AG09309 (cell line): ENCODE measurements at regions not wholly inside any gene's neighbourhood (a gene's known extent, or its start where the extent isn't known, plus 50 kb on each side); places are given as distances from the start of the nearest gene placed in this dataset.

Experiments
- DNase-seq: peaks from one replicate; pipeline ENCODE4 v3.0.0-alpha.2; 2010; ENCODE audit warnings: low read depth
- H3K4me3 ChIP-seq: 2 replicates; pipeline ENCODE4 v1.5.1; 2011; ENCODE audit warnings: mild to moderate bottlenecking, low read depth, low read length, moderate library complexity; ENCODE audit not compliant: control insufficient read depth
- TF ChIP-seq, protein P1 (sequence below): IDR thresholded peaks from 2 replicates; pipeline ENCODE4 v1.5.1; 2011; ENCODE audit warnings: mild to moderate bottlenecking, low read depth, low read length, inconsistent platforms; ENCODE audit not compliant: insufficient read depth, control insufficient read depth; ENCODE audit errors: missing control alignments

GRCh38 chr1:58157256-58157655, 389.3 kb downstream of the OMA1 start:
- TF ChIP-seq, protein P1, sequence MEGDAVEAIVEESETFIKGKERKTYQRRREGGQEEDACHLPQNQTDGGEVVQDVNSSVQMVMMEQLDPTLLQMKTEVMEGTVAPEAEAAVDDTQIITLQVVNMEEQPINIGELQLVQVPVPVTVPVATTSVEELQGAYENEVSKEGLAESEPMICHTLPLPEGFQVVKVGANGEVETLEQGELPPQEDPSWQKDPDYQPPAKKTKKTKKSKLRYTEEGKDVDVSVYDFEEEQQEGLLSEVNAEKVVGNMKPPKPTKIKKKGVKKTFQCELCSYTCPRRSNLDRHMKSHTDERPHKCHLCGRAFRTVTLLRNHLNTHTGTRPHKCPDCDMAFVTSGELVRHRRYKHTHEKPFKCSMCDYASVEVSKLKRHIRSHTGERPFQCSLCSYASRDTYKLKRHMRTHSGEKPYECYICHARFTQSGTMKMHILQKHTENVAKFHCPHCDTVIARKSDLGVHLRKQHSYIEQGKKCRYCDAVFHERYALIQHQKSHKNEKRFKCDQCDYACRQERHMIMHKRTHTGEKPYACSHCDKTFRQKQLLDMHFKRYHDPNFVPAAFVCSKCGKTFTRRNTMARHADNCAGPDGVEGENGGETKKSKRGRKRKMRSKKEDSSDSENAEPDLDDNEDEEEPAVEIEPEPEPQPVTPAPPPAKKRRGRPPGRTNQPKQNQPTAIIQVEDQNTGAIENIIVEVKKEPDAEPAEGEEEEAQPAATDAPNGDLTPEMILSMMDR, result no peak
- no peak for DNase-seq
- no peak overlapping the region for H3K4me3 ChIP-seq

DNA sequence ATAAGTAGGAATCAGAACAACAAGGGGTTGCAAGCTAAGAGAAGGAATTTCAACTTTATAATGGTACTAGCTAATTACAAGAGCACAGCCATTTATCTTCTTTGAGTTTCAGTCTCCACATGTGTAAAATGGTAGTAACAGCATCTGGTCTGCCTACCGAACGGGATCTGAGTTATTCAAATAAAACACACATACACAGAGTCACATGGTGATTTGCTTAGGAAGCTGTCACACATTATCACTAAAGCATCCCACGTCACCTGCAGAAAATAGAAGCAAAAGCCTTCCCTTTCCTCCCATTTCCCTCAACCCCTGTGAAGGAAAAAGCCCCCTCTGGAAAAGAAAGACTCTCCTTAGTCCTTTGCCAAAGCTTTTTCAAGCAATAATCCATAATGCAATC, 389.7 kb downstream of the OMA1 start:
- H3K4me3 ChIP-seq, result no peak overlapping the region
- no peak for DNase-seq
- TF ChIP-seq, protein P1, result no peak

DNA sequence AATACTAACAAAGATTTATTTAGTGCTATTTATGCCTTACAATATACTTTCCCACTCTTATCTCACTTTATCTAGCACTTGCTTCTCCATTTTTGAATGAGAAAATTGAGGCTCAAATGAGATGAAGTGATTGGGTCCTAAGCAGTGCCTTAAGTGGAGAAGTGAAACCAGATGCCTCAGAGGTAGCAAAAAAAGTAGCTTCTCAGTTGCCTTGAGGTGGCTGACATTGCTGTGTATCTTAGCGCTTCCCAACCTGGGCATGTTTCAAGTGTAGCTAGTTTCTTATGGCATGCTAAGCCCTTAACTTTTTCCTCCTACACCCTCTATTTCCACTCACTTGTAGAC, 390.4 kb downstream of the OMA1 start:
- no peak overlapping the region for H3K4me3 ChIP-seq
- TF ChIP-seq, protein P1, result no peak
- DNase-seq, result no peak

DNA sequence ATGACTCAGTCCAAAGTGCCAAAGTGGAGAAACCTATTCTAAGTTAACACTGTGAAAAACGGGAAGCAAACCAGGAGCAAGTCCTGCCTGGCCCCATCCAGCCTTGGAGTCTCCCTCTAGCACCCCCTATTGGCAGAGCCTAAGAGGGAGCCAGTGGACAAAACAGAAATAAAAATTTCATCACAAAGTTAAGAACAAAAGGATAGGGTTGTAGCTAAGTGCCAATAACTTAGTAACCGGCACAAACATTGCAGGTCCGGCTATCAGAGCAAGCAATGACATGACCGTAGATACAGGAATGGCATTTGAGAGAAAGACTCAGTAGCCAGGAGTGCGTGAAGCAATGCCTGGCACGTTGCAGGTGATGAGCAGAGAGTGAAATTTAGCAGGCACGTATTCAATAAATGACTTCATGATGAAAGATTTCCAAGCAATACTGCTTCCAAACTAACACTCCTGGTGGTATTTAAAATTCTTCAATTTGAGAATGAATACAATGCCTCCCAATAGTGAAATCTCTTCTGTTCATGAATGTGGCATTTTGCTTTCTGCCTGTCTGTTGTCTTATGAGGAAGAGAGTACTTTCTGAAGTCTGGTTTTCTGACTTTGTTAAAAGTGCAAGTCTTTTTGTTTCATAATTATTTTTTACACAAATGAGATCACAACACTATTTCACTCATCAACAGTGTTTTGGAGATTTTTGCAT, 391.0 kb downstream of the OMA1 start:
- H3K4me3 ChIP-seq, result no peak overlapping the region
- TF ChIP-seq, protein P1, result peak; percentile 25
- no peak for DNase-seq

DNA sequence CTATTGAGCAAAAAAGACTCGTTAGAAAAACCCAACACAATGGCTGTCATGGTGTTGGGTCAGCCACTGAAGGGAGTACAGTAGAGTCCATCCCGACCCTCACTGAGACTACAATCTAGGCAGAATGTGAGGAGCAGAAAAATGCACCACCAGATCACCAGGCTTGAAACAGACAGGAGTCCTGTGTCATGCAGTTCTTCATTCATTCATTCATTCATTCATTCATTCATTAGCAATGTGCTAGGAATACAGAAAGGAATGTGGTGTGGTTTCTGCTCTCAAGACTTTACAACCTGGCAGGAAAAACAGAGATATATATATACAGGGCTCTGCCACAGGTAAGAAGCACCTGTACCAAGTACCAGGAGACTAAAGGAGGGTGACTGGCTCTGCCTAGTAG, 392.3 kb downstream of the OMA1 start:
- DNase-seq, result no peak
- no peak overlapping the region for H3K4me3 ChIP-seq
- TF ChIP-seq, protein P1, result no peak

GRCh38 chr1:58152697-58153096, 393.8 kb downstream of the OMA1 start:
- H3K4me3 ChIP-seq, result no peak overlapping the region
- TF ChIP-seq, protein P1, result no peak
- DNase-seq, result no peak
